Stromal cell of bone marrow (primary cell): ENCODE measurements at regions not wholly inside any gene's neighbourhood (a gene's known extent, or its start where the extent isn't known, plus 50 kb on each side); places are given as distances from the start of the nearest gene placed in this dataset.
"Not testable (repeated sequence)": the region's sequence is repeated elsewhere in the genome, so short reads cannot be mapped to it uniquely, and the experiment has no call there.

ENCODE experiments used
- DNase-seq: peaks from one replicate; pipeline ENCODE4 v3.0.0-alpha.2; 2012; ENCODE audit warnings: low read depth

DNA sequence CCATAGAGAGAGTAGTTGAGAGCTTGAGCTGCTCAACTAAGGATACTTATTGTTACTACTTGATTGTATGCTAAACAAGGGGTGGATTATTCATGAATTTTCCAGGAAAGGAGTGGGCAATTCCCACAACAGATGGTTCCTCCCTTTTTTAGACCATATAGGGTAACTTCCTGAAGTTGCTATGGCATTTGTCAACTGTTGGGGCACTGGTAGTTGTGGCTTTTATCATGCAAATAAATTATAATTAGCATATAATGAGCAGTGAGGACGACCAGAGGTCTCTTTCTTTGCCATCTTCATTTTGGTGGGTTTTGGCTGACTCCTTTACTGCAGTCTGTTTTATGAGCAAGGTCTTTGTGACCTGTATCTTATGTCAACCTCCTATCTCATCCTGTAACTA, 1403.5 kb upstream of the PABPC4L start:
- DNase-seq: no peak

DNA sequence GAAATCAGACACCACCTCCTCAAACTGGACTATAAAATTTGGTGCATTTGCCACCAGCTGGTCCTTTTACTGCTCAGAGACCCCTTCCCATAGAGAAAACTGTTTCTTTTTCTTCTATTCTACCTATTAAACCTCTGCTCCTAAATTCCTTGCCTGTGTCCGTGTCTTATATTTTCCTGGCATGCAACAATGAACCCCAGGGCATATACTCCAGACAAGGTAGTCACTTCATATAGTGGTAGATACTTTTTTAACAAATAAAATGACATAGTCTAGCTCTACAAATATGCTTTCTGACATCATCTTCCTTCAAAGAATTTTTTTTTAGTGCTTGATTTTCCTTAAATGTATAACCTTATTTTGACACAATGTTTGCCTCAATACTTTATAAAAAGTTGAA, 1402.9 kb upstream of the PABPC4L start:
- no peak for DNase-seq

DNA sequence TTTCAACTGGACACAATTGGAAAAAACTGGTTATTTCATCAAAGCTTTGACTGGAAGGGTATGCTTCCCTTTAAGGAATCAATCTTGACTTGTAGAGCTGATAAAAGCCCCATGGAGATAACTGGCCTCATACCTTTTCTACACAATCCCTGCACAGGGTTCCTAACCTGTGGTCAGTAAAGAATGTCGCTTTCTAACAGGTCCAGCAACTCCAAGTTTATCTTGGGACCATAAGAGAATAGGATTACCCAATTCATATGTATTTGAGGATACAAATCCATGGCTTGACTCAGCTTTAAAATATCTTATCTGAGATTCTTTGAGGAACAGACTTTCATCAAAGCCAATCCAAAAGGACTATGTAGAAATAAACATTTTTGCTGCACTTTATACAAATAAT, 1399.8 kb upstream of the PABPC4L start:
- DNase-seq: no peak

DNA sequence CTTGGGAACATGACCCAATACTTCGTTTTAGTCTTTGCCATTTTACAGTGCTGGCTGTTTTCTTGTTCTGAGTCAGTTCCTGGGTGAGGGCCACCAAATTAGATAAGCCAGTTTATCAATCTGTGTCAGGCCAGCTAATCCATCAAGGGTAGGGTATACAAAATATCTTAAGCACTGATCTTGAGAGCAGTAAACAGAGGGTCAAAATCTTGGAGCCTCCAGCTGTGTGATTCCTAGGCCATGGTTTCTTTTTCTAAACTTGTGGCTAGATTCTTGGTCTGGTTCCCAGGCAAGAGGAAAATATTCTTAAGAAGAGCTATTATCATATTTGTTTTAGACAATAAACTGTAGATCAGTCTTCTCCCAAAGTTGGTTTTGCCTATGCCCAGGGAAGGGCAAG, 1396.6 kb upstream of the PABPC4L start:
- no peak for DNase-seq

- DNase-seq: no peak
Observed at GRCh38 chr4:135594521-135594920, 1392.9 kb upstream of the PABPC4L start.

DNA sequence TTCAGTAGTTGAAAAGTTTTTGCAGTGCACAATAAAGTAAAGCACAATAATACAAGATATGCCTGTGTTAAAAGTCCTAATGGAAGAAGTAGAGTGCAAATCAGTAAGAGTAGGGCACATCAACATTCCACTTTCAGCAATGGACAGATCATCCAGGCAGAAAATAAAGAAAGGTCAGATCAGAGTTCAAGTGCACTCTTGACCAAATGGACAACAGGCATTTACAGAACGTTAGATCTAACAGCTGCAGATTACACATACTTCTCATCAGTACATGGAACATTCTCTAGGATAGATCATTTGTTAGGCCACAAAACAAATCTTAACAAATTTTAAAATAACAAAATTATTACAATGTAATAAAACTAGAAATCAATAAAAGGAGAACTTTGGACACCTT, 1373.5 kb upstream of the PABPC4L start:
- no peak for DNase-seq

GRCh38 chr4:135573251-135573650, 1371.7 kb upstream of the PABPC4L start:
- no peak for DNase-seq

GRCh38 chr4:135564090-135564489, 1362.5 kb upstream of the PABPC4L start:
- DNase-seq: no peak

DNA sequence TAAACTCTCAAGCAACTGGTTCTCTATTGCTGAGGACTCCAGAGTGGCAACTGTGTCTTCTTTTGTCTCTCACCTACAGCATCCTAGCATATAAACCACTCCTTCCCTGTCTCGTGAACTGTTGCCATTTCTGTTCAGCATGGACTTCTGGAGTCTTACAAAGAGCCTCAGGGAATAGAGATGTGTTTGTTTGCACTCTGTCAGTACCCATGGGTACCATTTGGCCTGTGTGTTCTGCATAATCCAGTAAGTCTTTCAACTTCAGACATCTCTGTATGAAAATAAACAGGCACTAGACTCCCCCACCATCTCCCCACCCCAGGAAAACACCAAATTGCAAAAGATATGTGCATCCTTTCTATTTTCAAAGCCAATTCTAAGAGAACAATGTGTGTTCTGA, 1351.6 kb upstream of the PABPC4L start:
- no peak for DNase-seq

- no peak for DNase-seq
Observed at GRCh38 chr4:135552131-135552530, 1350.5 kb upstream of the PABPC4L start.

GRCh38 chr4:135548711-135549110, 1347.1 kb upstream of the PABPC4L start:
- no peak for DNase-seq

- no peak for DNase-seq
Observed at GRCh38 chr4:135545616-135546317, 1344.2 kb upstream of the PABPC4L start.

DNA sequence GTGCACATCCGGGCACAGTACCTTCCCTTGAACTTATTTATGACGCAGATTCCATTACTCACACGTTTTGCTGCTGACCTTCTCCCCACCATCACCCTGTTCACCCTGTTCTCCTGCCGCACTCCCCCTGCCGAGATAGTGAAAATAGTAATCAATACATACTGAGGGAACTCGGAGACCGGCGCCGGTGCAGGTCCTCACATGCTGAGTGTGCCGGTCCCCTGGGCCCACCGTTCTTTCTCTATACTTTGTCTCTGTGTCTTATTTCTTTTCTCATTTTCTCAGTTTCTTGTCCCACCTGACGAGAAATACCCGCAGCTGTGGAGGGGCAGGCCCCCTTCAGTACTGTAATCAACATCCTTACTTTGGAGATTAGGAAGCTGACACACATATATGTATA, 1337.1 kb upstream of the PABPC4L start:
- DNase-seq: no peak

- DNase-seq: no peak
Observed at GRCh38 chr4:135533053-135533452, 1331.5 kb upstream of the PABPC4L start.

DNA sequence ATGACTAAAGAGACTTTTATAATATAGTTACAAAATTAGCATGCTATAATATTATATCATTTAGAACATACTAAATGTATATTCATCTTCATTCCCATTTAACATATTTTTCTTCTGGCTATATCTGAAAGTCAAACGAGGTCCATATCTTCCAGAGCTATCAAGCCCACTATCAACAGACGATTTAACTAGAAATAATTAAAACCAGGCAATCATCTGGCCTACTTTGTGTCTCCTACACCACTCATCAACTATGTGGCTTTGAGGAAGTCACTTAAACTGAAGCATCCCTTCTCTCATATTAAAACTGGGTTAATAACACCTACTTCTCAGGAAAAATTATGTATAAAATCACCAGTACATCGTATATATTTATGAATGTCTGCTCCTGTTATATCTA, 1330.5 kb upstream of the PABPC4L start:
- no peak for DNase-seq

DNA sequence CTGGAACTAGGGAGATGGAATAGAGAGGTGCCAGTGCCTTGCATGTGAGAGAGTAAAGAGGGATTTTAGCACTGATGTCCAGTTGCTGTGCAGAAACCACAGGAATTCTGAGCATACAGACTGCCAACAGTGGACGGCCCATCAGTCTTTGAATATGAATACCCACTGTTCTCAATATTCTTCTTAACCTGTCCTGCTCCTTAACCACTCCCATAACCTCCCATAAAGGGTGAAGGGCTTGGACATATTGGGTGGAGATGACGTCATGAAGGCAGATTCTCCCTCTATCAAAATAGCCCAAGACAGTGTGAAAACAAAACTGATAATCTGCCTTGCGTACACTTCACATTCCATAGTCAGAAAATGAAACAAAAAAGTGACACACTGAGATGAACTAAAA, 1313.7 kb upstream of the PABPC4L start:
- DNase-seq: no peak

GRCh38 chr4:135510582-135510981, 1309.0 kb upstream of the PABPC4L start:
- no peak for DNase-seq

DNA sequence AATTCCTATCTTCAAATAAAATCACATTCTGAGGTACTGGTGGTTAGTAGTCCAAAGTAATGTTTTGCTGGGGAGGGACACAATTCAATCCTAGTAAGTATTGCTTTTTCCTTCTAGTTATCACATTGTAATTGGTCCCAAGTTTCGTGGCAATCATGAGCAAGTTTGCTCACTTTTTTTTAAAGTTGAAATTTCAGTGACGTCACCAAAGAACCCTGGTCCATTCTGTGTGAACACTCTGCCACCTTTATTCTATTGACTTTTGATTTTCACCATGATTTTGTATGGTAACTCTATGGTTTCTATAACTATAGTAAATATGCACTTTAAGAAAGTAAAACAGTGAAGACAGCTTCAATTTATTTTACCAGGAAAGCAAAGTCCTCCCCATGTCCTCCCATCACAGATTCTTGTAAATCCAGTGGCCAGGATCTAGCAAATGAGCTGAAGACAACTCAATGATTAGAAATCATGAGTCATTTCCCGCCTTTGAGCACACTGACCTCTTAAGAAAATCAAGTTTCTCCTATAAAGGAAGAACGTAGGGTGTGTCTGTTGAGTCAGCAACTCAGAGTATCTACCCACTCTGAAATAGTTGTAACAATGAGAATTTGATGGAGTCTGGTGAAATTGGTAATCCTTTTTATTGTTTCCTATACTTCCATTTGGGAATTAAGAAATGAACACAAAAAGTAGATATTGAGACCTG, 1306.6 kb upstream of the PABPC4L start:
- peak; percentile 45 for DNase-seq

- no peak for DNase-seq
Observed at GRCh38 chr4:135497563-135498152, 1296.1 kb upstream of the PABPC4L start.

- DNase-seq: no peak
Observed at GRCh38 chr4:135492439-135492838, 1290.8 kb upstream of the PABPC4L start.

- DNase-seq: no peak
Observed at GRCh38 chr4:135485371-135485770, 1283.8 kb upstream of the PABPC4L start.

DNA sequence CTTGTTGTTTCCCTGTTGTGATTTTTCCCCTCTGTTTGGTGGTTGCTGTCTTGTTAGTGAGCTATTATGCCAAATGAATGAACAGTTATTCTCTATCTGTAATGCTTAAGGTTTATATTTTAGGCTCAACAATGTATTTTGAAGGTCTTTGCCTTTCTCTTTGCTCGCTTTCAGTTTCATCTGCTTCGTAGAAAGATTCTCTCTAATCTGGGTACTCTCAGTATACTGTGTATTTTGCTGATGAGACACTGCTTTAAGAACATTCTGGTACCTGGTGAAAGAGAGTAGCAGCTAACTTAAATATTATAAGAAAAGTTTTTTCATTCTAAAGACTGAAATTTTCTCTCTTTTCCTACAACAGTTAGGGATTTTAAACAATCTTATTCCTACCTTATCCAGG, 1274.7 kb upstream of the PABPC4L start:
- no peak for DNase-seq

DNA sequence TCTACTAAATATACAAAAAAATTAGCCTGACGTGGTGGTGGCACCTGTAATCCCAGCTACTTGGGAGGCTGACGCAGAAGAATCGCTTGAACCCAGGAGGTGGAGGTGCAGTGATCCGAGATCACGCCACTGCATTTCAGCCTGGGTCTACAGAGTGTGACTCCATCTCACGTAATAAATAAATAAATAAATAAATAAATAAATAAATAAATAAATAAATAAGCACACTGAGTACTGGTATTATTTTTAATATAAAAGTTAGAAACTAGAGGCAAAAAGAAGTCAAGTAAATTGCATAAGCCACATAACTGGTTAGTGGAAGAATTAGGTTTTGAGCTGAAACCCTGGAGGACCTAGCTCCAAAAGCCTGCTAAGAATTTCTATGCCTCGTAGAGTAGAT, 1262.7 kb upstream of the PABPC4L start:
- DNase-seq: no peak

DNA sequence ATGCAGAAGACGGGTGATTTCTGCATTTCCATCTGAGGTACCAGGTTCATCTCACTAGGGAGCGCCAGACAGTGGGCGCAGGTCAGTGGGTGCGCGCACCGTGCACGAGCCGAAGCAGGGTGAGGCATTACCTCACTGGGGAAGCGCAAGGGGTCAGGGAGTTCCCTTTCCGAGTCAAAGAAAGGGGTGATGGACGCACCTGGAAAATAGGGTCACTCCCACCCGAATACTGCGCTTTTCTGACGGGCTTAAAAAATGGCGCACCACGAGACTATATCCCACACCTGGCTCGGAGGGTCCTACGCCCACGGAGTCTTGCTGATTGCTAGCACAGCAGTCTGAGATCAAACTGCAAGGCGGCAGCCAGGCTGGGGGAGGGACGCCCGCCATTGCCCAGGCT, 1246.0 kb upstream of the PABPC4L start:
- not testable (repeated sequence) for DNase-seq
